GM23338 (cell line): ENCODE measurements at regions not wholly inside any gene's neighbourhood (a gene's known extent, or its start where the extent isn't known, plus 50 kb on each side); places are given as distances from the start of the nearest gene placed in this dataset.

Source experiments
- ATAC-seq: fragments of 200-7000 bp; cut with Tn5 transposase; 3 replicates; pipeline ENCODE4 v1.9.1; 2020
- DNase-seq: peaks from one replicate; pipeline ENCODE4 v3.0.0-alpha.2; 2015; ENCODE audit warnings: low spot score
- H2AFZ ChIP-seq: fragments of 200-600 bp; sonication (generic); 2 replicates; pipeline ENCODE4 v1.8.0; 2016; ENCODE audit warnings: antibody characterized with exemption, mild to moderate bottlenecking, moderate library complexity
- H3F3A ChIP-seq: fragments of 200-600 bp; sonication (generic); replicated peaks from 2 replicates; pipeline ENCODE4 v1.8.0; 2017; ENCODE audit warnings: antibody characterized with exemption, mixed run types, low read depth
- H3K27ac ChIP-seq: fragments of 200-600 bp; sonication (generic); 2 replicates; pipeline ENCODE4 v1.6.1; 2016; ENCODE audit warnings: low read depth
- H3K27me3 ChIP-seq: fragments of 200-600 bp; sonication (generic); 2 replicates; pipeline ENCODE4 v1.8.0; 2016; ENCODE audit warnings: mild to moderate bottlenecking, mixed run types, moderate library complexity; ENCODE audit not compliant: insufficient read depth
- H3K36me3 ChIP-seq: fragments of 200-600 bp; sonication (generic); 2 replicates; pipeline ENCODE4 v1.8.0; 2016; ENCODE audit warnings: mild to moderate bottlenecking; ENCODE audit not compliant: insufficient read depth
- H3K4me1 ChIP-seq: fragments of 200-600 bp; sonication (generic); 2 replicates; pipeline ENCODE4 v1.8.0; 2016; ENCODE audit warnings: mild to moderate bottlenecking, moderate library complexity; ENCODE audit not compliant: insufficient read depth
- H3K4me2 ChIP-seq: fragments of 200-600 bp; sonication (generic); 2 replicates; pipeline ENCODE4 v1.7.1; 2017; ENCODE audit warnings: mixed run types
- H3K4me3 ChIP-seq: fragments of 200-600 bp; sonication (generic); 2 replicates; pipeline ENCODE4 v1.6.1; 2016; ENCODE audit warnings: mixed run types
- H3K79me2 ChIP-seq: fragments of 200-600 bp; sonication (generic); replicated peaks from 2 replicates; pipeline ENCODE4 v1.8.0; 2017; ENCODE audit warnings: mild to moderate bottlenecking; ENCODE audit not compliant: insufficient read depth
- H3K9me2 ChIP-seq: fragments of 200-600 bp; sonication (generic); 2 replicates; pipeline ENCODE4 v1.8.0; 2017; ENCODE audit not compliant: insufficient read depth
- H4K20me1 ChIP-seq: fragments of 200-600 bp; sonication (generic); replicated peaks from 2 replicates; pipeline ENCODE4 v1.8.0; 2017; ENCODE audit warnings: mild to moderate bottlenecking; ENCODE audit not compliant: insufficient read depth
- H3K27ac Mint-ChIP-seq: 2 replicates; pipeline ENCODE4 v1.8.0; 2020; ENCODE audit warnings: inconsistent platforms, mild to moderate bottlenecking, moderate library complexity, mixed read lengths
- H3K27me3 Mint-ChIP-seq: 3 replicates; pipeline ENCODE4 v1.8.0; 2022; ENCODE audit warnings: low read depth, mild to moderate bottlenecking, moderate library complexity, mixed read lengths, inconsistent platforms; ENCODE audit not compliant: insufficient read depth, poor library complexity
- H3K36me3 Mint-ChIP-seq: 3 replicates; pipeline ENCODE4 v1.8.0; 2021; ENCODE audit warnings: low read depth, mild to moderate bottlenecking, inconsistent platforms, moderate library complexity, mixed read lengths
- H3K4me1 Mint-ChIP-seq: 3 replicates; pipeline ENCODE4 v1.8.0; 2020; ENCODE audit warnings: mild to moderate bottlenecking, inconsistent platforms, mixed read lengths
- H3K4me3 Mint-ChIP-seq: 3 replicates; pipeline ENCODE4 v1.8.0; 2021; ENCODE audit warnings: moderate library complexity, mild to moderate bottlenecking, inconsistent platforms, mixed read lengths
- H3K9me3 Mint-ChIP-seq: 3 replicates; pipeline ENCODE4 v1.8.0; 2020; ENCODE audit warnings: moderate library complexity, mild to moderate bottlenecking, inconsistent platforms, mixed read lengths
- CREB1 ChIP-seq: fragments of 250-450 bp; sonication (Bioruptor Pico); IDR thresholded peaks from 2 replicates; pipeline ENCODE4 v1.5.0; 2020; ENCODE audit warnings: low read depth, mild to moderate bottlenecking, moderate library complexity
- CTCF ChIP-seq, 2 experiments: fragments of 200-600 bp in 1 of 2; sonication (generic) in 1 of 2; conservative IDR thresholded peaks; 2 replicates each; pipeline versions ENCODE4 v1.5.1 to v1.6.1; 2016 to 2017; ENCODE audit warnings: antibody characterized with exemption in 2 of 2, low read depth in 2 of 2, mild to moderate bottlenecking in 2 of 2, moderate library complexity in 1 of 2
- ETS1 ChIP-seq: IDR thresholded peaks from 2 replicates; pipeline ENCODE4 v1.6.1; 2016; ENCODE audit warnings: antibody characterized with exemption
- EZH2phosphoT487 ChIP-seq: fragments of 200-600 bp; sonication (generic); IDR thresholded peaks from one replicate; pipeline ENCODE4 v1.8.1; 2018; ENCODE audit warnings: antibody characterized with exemption; ENCODE audit not compliant: unreplicated experiment
- JUNB ChIP-seq: IDR thresholded peaks from one replicate; pipeline ENCODE4 v1.6.1; 2016; ENCODE audit warnings: antibody characterized with exemption; ENCODE audit not compliant: unreplicated experiment
- NANOG ChIP-seq: IDR thresholded peaks from 2 replicates; pipeline ENCODE4 v1.6.1; 2016; ENCODE audit warnings: antibody characterized with exemption, borderline replicate concordance
- POLR2AphosphoS5 ChIP-seq: IDR thresholded peaks from 2 replicates; pipeline ENCODE4 v1.6.1; 2016; ENCODE audit warnings: antibody characterized with exemption, low read depth
- REST ChIP-seq: IDR thresholded peaks from one replicate; pipeline ENCODE4 v1.6.1; 2018; ENCODE audit warnings: antibody characterized with exemption; ENCODE audit not compliant: unreplicated experiment
- STAT1 ChIP-seq: IDR thresholded peaks from one replicate; pipeline ENCODE4 v1.6.1; 2016; ENCODE audit warnings: antibody characterized with exemption; ENCODE audit not compliant: unreplicated experiment
- ZNF114 ChIP-seq: fragments of 250-450 bp; sonication (Bioruptor Pico); IDR thresholded peaks from 2 replicates; pipeline ENCODE4 v1.5.0; 2020; ENCODE audit warnings: mild to moderate bottlenecking, moderate library complexity
- ZNF331 ChIP-seq: fragments of 250-450 bp; sonication (Bioruptor Pico); IDR thresholded peaks from 2 replicates; pipeline ENCODE4 v1.5.0; 2020; ENCODE audit warnings: low read depth, mild to moderate bottlenecking, moderate library complexity
- TF ChIP-seq, protein P1 (sequence below): fragments of 250-450 bp; sonication (Bioruptor Pico); IDR thresholded peaks from 2 replicates; pipeline ENCODE4 v1.5.0; 2020; ENCODE audit warnings: mild to moderate bottlenecking, moderate library complexity

- TF ChIP-seq ETS1 (no peak), POLR2AphosphoS5 (no peak)
These were observed 430.4 kb upstream of the NR5A2 start (continued) for GRCh38 chr1:199597152-199597551.

DNA sequence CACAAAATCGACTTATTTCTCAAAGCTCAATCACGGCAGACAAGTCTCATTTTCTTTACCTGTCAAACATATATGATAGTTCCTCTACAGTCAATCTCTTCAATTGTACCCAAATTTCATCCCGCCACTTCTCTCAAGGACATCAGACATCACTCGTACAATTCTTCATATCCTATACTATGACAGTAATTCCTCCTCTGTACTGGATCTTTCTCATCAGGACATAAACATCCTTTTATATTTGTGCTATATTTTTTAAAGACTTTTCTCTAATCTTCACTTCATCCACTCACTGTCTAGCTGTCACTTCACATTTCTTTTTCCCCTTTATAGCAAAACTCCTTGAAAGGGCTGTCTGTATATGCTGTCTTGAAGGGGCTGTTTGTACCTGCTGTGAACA is 419.1 kb upstream of the NR5A2 start:
- H2AFZ ChIP-seq, result no peak overlapping the region
- no peaks in the 10 kb centered on the region for H4K20me1 ChIP-seq
- H3K9me3 Mint-ChIP-seq, result peaks cover 3% of the 10 kb centered on the region; the same call in 2 of the 3 replicates
- H3F3A ChIP-seq, result no peaks in the 10 kb centered on the region
- no peaks in the 10 kb centered on the region for H3K79me2 ChIP-seq
- no peak overlapping the region for H3K4me2 ChIP-seq
- H3K4me3 ChIP-seq, result no peak overlapping the region
- no peaks in the 10 kb centered on the region for H3K4me1 Mint-ChIP-seq
- no peak overlapping the region for H3K27ac Mint-ChIP-seq
- no peak for DNase-seq
- H3K4me3 Mint-ChIP-seq, result no peak overlapping the region
- no peaks in the 10 kb centered on the region for H3K27me3 ChIP-seq
- 0 out of 2 replicates have a peak, but pooled peaks cover 3% of the 10 kb centered on the region for H3K36me3 ChIP-seq
- no peak for ATAC-seq
- no peak overlapping the region for H3K27ac ChIP-seq
- TF ChIP-seq ZNF331 (CRISPR knock-in tag) (no peak), JUNB (no peak), NANOG (no peak), STAT1 (no peak), ETS1 (no peak), CREB1 (no peak), EZH2phosphoT487 (no peak), POLR2AphosphoS5 (no peak), CTCF (conservative IDR thresholded peaks at IDR 0.05; ENCODE audit: low read depth in 2 of 2) (no peak), ZNF114 (CRISPR knock-in tag) (no peak), REST (no peak)
- TF ChIP-seq, protein P1, sequence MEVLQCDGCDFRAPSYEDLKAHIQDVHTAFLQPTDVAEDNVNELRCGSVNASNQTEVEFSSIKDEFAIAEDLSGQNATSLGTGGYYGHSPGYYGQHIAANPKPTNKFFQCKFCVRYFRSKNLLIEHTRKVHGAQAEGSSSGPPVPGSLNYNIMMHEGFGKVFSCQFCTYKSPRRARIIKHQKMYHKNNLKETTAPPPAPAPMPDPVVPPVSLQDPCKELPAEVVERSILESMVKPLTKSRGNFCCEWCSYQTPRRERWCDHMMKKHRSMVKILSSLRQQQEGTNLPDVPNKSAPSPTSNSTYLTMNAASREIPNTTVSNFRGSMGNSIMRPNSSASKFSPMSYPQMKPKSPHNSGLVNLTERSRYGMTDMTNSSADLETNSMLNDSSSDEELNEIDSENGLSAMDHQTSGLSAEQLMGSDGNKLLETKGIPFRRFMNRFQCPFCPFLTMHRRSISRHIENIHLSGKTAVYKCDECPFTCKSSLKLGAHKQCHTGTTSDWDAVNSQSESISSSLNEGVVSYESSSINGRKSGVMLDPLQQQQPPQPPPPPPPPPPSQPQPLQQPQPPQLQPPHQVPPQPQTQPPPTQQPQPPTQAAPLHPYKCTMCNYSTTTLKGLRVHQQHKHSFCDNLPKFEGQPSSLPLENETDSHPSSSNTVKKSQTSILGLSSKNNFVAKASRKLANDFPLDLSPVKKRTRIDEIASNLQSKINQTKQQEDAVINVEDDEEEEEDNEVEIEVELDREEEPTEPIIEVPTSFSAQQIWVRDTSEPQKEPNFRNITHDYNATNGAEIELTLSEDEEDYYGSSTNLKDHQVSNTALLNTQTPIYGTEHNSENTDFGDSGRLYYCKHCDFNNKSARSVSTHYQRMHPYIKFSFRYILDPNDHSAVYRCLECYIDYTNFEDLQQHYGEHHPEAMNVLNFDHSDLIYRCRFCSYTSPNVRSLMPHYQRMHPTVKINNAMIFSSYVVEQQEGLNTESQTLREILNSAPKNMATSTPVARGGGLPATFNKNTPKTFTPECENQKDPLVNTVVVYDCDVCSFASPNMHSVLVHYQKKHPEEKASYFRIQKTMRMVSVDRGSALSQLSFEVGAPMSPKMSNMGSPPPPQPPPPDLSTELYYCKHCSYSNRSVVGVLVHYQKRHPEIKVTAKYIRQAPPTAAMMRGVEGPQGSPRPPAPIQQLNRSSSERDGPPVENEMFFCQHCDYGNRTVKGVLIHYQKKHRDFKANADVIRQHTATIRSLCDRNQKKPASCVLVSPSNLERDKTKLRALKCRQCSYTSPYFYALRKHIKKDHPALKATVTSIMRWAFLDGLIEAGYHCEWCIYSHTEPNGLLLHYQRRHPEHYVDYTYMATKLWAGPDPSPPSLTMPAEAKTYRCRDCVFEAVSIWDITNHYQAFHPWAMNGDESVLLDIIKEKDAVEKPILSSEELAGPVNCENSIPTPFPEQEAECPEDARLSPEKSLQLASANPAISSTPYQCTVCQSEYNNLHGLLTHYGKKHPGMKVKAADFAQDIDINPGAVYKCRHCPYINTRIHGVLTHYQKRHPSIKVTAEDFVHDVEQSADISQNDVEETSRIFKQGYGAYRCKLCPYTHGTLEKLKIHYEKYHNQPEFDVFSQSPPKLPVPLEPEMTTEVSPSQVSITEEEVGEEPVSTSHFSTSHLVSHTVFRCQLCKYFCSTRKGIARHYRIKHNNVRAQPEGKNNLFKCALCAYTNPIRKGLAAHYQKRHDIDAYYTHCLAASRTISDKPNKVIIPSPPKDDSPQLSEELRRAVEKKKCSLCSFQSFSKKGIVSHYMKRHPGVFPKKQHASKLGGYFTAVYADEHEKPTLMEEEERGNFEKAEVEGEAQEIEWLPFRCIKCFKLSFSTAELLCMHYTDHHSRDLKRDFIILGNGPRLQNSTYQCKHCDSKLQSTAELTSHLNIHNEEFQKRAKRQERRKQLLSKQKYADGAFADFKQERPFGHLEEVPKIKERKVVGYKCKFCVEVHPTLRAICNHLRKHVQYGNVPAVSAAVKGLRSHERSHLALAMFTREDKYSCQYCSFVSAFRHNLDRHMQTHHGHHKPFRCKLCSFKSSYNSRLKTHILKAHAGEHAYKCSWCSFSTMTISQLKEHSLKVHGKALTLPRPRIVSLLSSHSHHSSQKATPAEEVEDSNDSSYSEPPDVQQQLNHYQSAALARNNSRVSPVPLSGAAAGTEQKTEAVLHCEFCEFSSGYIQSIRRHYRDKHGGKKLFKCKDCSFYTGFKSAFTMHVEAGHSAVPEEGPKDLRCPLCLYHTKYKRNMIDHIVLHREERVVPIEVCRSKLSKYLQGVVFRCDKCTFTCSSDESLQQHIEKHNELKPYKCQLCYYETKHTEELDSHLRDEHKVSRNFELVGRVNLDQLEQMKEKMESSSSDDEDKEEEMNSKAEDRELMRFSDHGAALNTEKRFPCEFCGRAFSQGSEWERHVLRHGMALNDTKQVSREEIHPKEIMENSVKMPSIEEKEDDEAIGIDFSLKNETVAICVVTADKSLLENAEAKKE (CRISPR knock-in tag), result no peak
- H3K9me2 ChIP-seq, result 0 out of 2 replicates have a peak, but pooled peaks cover 12% of the 10 kb centered on the region
- H3K27me3 Mint-ChIP-seq, result no peaks in the 10 kb centered on the region
- no peaks in the 10 kb centered on the region for H3K36me3 Mint-ChIP-seq
- no peaks in the 10 kb centered on the region for H3K4me1 ChIP-seq
